SK-MEL-5 (cell line): ENCODE measurements at regions not wholly inside any gene's neighbourhood (a gene's known extent, or its start where the extent isn't known, plus 50 kb on each side); places are given as distances from the start of the nearest gene placed in this dataset.
"Not testable (repeated sequence)": the region's sequence is repeated elsewhere in the genome, so short reads cannot be mapped to it uniquely, and the experiment has no call there.

Experiments
- DNase-seq: peaks from one replicate; pipeline ENCODE4 v3.0.0-alpha.2; 2016; ENCODE audit warnings: low read depth, low spot score
- in situ Hi-C: cut with HindIII; loops from 2 replicates; pipeline ENCODE4 v1.10.0; 2016; ENCODE audit warnings: low sequenced_read_pairs, high pct_unique_total_duplicates, low pct_unique_long_range_greater_than_20kb

- in situ Hi-C loops, result no loop called here
- peak; percentile 49 for DNase-seq
These were observed 391.4 kb upstream of the FRG2C start for GRCh38 chr3:75272691-75273090.

GRCh38 chr3:75285531-75286148 lies 378.5 kb upstream of the FRG2C start:
- DNase-seq, in situ Hi-C loops: not testable (repeated sequence)

- in situ Hi-C loops, DNase-seq: not testable (repeated sequence)
These were observed 375.1 kb upstream of the FRG2C start for GRCh38 chr3:75288972-75289574.

GRCh38 chr3:75294124-75294523 lies 370.0 kb upstream of the FRG2C start:
- in situ Hi-C loops, result no loop called here
- DNase-seq, result peak; percentile 72

- DNase-seq, result no peak
- in situ Hi-C loops, result no loop called here
These were observed 369.1 kb upstream of the FRG2C start for GRCh38 chr3:75295013-75295412.

- in situ Hi-C loops, result no loop called here
These were observed 367.3 kb upstream of the FRG2C start for GRCh38 chr3:75296858-75297257.

GRCh38 chr3:75300606-75301005 lies 363.5 kb upstream of the FRG2C start:
- DNase-seq, result no peak
- in situ Hi-C loops, result no loop called here

More at GRCh38 chr3:75296858-75297257, 367.3 kb upstream of the FRG2C start:
- DNase-seq, result no peak

- in situ Hi-C loops, DNase-seq: not testable (repeated sequence)
These were observed 363.1 kb upstream of the FRG2C start for GRCh38 chr3:75301050-75301449.

GRCh38 chr3:75303741-75304140 lies 360.4 kb upstream of the FRG2C start:
- no peak for DNase-seq
- in situ Hi-C loops, result no loop called here

GRCh38 chr3:75305901-75306300 lies 358.2 kb upstream of the FRG2C start:
- no peak for DNase-seq
- in situ Hi-C loops, result no loop called here

- in situ Hi-C loops, DNase-seq: not testable (repeated sequence)
These were observed 352.8 kb upstream of the FRG2C start for GRCh38 chr3:75311306-75311705.

GRCh38 chr3:75312469-75312868 lies 351.7 kb upstream of the FRG2C start:
- DNase-seq, in situ Hi-C loops: not testable (repeated sequence)

GRCh38 chr3:75319776-75320175 lies 344.4 kb upstream of the FRG2C start:
- in situ Hi-C loops, DNase-seq: not testable (repeated sequence)

- DNase-seq, result no peak
- in situ Hi-C loops, result no loop called here
These were observed 343.8 kb upstream of the FRG2C start for GRCh38 chr3:75320369-75320768.

- in situ Hi-C loops, result no loop called here
- DNase-seq, result no peak
These were observed 343.1 kb upstream of the FRG2C start for GRCh38 chr3:75321060-75321459.

GRCh38 chr3:75323936-75324335 lies 340.2 kb upstream of the FRG2C start:
- DNase-seq, in situ Hi-C loops: not testable (repeated sequence)

GRCh38 chr3:75325716-75326115 lies 338.4 kb upstream of the FRG2C start:
- DNase-seq, result no peak
- in situ Hi-C loops, result no loop called here

- in situ Hi-C loops, result no loop called here
- no peak for DNase-seq
These were observed 336.7 kb upstream of the FRG2C start for GRCh38 chr3:75327453-75327852.

- DNase-seq, result no peak
- in situ Hi-C loops, result no loop called here
These were observed 334.5 kb upstream of the FRG2C start for GRCh38 chr3:75329476-75330097.
